ENCODE measurements at regions not wholly inside any gene's neighbourhood (a gene's known extent, or its start where the extent isn't known, plus 50 kb on each side); places are given as distances from the start of the nearest gene placed in this dataset.
"Not testable (repeated sequence)": the region's sequence is repeated elsewhere in the genome, so short reads cannot be mapped to it uniquely, and the experiment has no call there.

DNA sequence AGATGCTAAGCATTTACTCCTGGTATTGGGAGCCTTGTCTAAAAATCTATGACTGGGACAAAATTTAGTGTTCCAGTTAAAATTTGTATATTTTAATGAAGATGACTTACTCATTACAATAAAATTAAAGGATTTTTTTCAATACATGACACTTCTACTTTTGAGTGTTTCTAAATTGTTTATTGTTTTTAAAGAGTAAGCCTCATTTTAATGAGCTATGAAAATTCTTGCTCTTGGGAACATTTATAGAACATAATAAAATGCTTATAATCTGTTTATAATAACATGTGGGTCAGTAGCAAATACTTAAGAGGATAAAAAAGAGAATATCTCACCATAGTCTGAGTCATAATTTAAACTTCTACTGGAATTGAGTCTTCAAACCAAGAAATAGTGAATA lies 149.5 kb downstream of the PLCE1 start:
- Mint-ChIP-seq H3K9me3 (no peaks in the 10 kb centered on the region), H3K27me3 (no peaks in the 10 kb centered on the region), H3K27ac (no peak overlapping the region), H3K4me1 (ENCODE audit: low read depth) (no peaks in the 10 kb centered on the region), H3K4me3 (no peak overlapping the region), H3K36me3 (no peaks in the 10 kb centered on the region)
- POLR2A ChIA-PET, result no interaction called here
- intact Hi-C loops (cut with micrococcal nuclease), result no loop called here
- CTCF ChIA-PET, result no interaction called here
- no peak for DNase-seq

DNA sequence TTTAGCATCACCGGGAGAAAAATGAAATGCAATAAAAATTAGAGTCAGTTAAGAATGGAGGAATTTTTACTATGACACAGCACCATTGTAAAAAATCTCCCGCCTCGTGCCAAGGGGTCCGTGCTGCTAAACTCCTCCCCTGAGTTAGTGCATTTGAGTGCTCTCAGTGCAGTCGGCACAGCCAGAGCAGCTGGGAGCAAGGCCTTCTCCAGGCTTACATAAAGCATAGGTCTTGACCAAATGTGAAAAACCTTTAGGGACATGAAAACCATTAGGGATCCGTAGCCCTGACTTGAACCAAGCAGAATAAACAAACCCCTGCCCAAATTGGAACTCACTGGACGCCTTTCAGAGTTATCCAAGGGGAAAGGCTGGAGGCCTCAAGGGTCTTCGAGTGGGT lies 152.6 kb downstream of the PLCE1 start:
- no peaks in the 10 kb centered on the region for H3K27me3 Mint-ChIP-seq
- ChIA-PET POLR2A (no interaction called here), CTCF (no interaction called here)
- no peaks in the 10 kb centered on the region for H3K9me3 Mint-ChIP-seq
- H3K4me1 Mint-ChIP-seq (ENCODE audit: low read depth), result no peaks in the 10 kb centered on the region
- intact Hi-C loops (cut with micrococcal nuclease), result no loop called here
- no peak overlapping the region for H3K27ac Mint-ChIP-seq
- H3K36me3 Mint-ChIP-seq, result no peaks in the 10 kb centered on the region
- no peak for DNase-seq
- H3K4me3 Mint-ChIP-seq, result no peak overlapping the region

DNA sequence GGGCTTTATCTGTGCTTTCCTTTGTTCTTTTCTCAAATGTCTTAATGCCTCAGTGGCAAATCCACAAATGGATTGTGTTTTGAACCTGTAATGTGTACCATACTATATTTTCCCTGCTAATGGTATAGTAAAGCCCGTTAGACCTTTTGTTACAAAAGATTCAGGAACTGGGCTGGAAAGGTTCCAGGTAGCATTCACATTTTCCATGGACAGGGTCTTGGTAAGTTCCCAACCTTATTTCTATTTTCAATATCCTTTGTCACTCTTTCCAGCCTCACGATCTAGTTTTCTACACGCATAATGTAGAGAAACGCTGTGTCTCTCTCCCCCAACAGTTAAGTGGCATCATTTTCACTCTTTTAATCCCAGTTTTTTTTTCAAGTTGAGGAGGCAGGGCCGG lies 153.0 kb downstream of the PLCE1 start:
- intact Hi-C loops (cut with micrococcal nuclease), result no loop called here
- DNase-seq, result no peak
- Mint-ChIP-seq H3K36me3 (no peaks in the 10 kb centered on the region), H3K9me3 (no peaks in the 10 kb centered on the region), H3K4me1 (ENCODE audit: low read depth) (no peaks in the 10 kb centered on the region), H3K27ac (no peak overlapping the region), H3K4me3 (no peak overlapping the region), H3K27me3 (no peaks in the 10 kb centered on the region)
- CTCF ChIA-PET, result no interaction called here
- POLR2A ChIA-PET, result no interaction called here

- ChIA-PET POLR2A (no interaction called here), CTCF (no interaction called here)
- no peak for DNase-seq
- intact Hi-C loops (cut with micrococcal nuclease), result no loop called here
- Mint-ChIP-seq H3K27me3 (no peaks in the 10 kb centered on the region), H3K36me3 (no peaks in the 10 kb centered on the region), H3K4me3 (no peak overlapping the region), H3K4me1 (ENCODE audit: low read depth) (no peaks in the 10 kb centered on the region), H3K9me3 (no peaks in the 10 kb centered on the region), H3K27ac (no peak overlapping the region)
These were observed 156.0 kb downstream of the PLCE1 start for GRCh38 chr10:94149702-94150101.

DNA sequence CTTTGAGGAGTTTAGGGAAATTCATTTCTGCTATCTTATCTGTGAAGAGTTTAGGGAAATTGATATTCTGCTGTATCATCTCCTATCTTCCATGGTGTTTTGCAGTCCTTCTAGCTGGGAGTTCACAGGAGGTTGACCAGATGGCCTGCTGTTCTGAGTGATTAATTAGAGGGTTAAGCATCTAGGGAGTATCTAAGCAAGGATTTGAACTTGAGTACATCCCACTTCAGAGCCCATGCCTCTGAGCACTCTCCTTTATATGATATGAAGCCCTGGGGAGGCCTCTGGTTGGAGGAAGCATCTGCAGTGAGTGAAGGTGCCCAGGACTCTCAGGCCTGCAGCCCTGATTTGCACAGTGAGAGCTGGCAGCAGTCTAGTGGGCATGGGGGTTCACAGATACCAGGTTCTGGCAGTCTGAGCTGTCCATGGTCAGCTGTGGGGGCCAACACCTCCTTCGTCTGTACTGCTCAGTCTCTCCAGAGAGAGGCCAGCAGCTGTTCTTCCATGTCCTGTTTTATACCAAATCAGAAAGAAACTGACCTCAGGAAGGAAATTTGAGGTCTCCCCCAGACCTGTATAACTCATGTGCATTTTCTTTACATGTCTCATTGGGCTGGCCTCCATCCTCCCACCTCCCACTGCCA lies 156.9 kb downstream of the PLCE1 start:
- POLR2A ChIA-PET, result no interaction called here
- intact Hi-C loops (cut with micrococcal nuclease), result no loop called here
- H3K4me1 Mint-ChIP-seq (ENCODE audit: low read depth), result no peaks in the 10 kb centered on the region

GRCh38 chr10:94155722-94156271 lies 162.1 kb downstream of the PLCE1 start:
- CTCF ChIA-PET, result no interaction called here

More for the DNA sequence above, 156.9 kb downstream of the PLCE1 start:
- H3K9me3 Mint-ChIP-seq, result no peaks in the 10 kb centered on the region
- CTCF ChIA-PET, result no interaction called here
- no peak overlapping the region for H3K4me3 Mint-ChIP-seq
- no peaks in the 10 kb centered on the region for H3K36me3 Mint-ChIP-seq
- no peak overlapping the region for H3K27ac Mint-ChIP-seq
- no peaks in the 10 kb centered on the region for H3K27me3 Mint-ChIP-seq
- DNase-seq, result no peak

GRCh38 chr10:94156453-94156852 lies 162.7 kb downstream of the PLCE1 start:
- no peak overlapping the region for H3K4me3 Mint-ChIP-seq

More at GRCh38 chr10:94155722-94156271, 162.1 kb downstream of the PLCE1 start:
- no peaks in the 10 kb centered on the region for H3K4me1 Mint-ChIP-seq (ENCODE audit: low read depth)
- no peak for DNase-seq
- no peaks in the 10 kb centered on the region for H3K36me3 Mint-ChIP-seq
- POLR2A ChIA-PET, result no interaction called here
- H3K27ac Mint-ChIP-seq, result no peak overlapping the region
- H3K4me3 Mint-ChIP-seq, result no peak overlapping the region
- intact Hi-C loops (cut with micrococcal nuclease), result no loop called here
- H3K9me3 Mint-ChIP-seq, result no peaks in the 10 kb centered on the region
- no peaks in the 10 kb centered on the region for H3K27me3 Mint-ChIP-seq

DNA sequence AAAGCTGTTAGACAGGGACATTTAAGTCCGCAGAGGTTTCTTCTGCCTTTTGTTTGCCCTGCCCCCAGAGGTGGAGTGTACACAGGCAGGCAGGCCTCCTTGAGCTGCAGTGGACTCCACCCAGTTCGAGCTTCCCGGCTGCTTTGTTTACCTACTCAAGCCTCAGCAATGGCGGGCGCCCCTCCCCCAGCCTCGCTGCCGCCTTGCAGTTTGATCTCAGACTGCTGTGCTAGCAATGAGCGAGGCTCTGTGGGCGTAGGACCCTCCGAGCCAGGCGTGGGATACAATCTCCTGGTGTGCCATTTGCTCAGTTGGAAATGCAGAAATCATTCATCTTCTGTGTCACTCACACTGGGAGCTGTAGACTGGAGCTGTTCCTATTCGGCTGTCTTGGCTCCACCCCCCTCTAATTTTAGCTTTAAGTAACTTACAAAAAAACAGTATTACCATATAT lies 171.5 kb downstream of the PLCE1 start:
- H3K36me3 Mint-ChIP-seq; H3K27ac Mint-ChIP-seq; H3K9me3 Mint-ChIP-seq; H3K4me1 Mint-ChIP-seq (ENCODE audit: low read depth); H3K4me3 Mint-ChIP-seq; intact Hi-C loops (cut with micrococcal nuclease); POLR2A ChIA-PET; DNase-seq; H3K27me3 Mint-ChIP-seq: not testable (repeated sequence)
- CTCF ChIA-PET, result interaction anchor here (0.6 kb wide), 1 partner anchor 140 kb away, joined by 5 read pairs; no protein-coding TSS in a partner anchor

More at GRCh38 chr10:94156453-94156852, 162.7 kb downstream of the PLCE1 start:
- no peaks in the 10 kb centered on the region for H3K4me1 Mint-ChIP-seq (ENCODE audit: low read depth)
- H3K9me3 Mint-ChIP-seq, result peaks cover 4% of the 10 kb centered on the region
- H3K27me3 Mint-ChIP-seq, result no peaks in the 10 kb centered on the region
- no peak for DNase-seq
- POLR2A ChIA-PET, result no interaction called here
- no peak overlapping the region for H3K27ac Mint-ChIP-seq
- CTCF ChIA-PET, result no interaction called here
- intact Hi-C loops (cut with micrococcal nuclease), result no loop called here
- H3K36me3 Mint-ChIP-seq, result no peaks in the 10 kb centered on the region

DNA sequence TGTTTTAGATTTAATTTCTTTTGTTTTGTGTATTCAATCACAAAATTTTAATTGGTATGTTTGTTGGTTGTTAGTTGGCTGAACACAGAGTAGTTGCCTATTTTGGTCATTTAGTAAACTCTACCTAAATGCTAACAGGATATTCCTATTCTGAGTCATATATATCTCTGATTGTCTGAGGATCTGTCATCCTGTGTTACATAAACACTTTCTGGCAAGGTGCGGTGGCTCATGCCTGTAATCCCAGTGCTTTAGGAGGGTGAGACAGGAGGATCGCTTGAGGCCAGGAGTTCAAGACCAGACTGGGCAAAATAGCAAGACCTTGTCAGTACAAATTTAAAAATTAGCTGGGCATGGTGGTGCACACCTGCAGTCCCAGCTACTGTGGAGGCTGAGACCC lies 178.6 kb downstream of the PLCE1 start:
- DNase-seq, result no peak
- ChIA-PET CTCF (no interaction called here), POLR2A (no interaction called here)
- Mint-ChIP-seq H3K4me3 (no peak overlapping the region), H3K27me3 (peaks cover 10% of the 10 kb centered on the region), H3K27ac (no peak overlapping the region), H3K9me3 (no peaks in the 10 kb centered on the region), H3K36me3 (no peaks in the 10 kb centered on the region), H3K4me1 (ENCODE audit: low read depth) (no peaks in the 10 kb centered on the region)
- intact Hi-C loops (cut with micrococcal nuclease), result no loop called here

- no peak overlapping the region for H3K27ac Mint-ChIP-seq
- intact Hi-C loops (cut with micrococcal nuclease), result no loop called here
- H3K9me3 Mint-ChIP-seq, result no peaks in the 10 kb centered on the region
- DNase-seq, result no peak
- H3K36me3 Mint-ChIP-seq, result no peaks in the 10 kb centered on the region
- no peaks in the 10 kb centered on the region for H3K4me1 Mint-ChIP-seq (ENCODE audit: low read depth)
- no peak overlapping the region for H3K4me3 Mint-ChIP-seq
- H3K27me3 Mint-ChIP-seq, result peaks cover 10% of the 10 kb centered on the region
- ChIA-PET POLR2A (no interaction called here), CTCF (no interaction called here)
These were observed 179.9 kb downstream of the PLCE1 start for GRCh38 chr10:94173594-94173993.

GRCh38 chr10:94174838-94175237 lies 181.1 kb downstream of the PLCE1 start:
- DNase-seq, result no peak
- Mint-ChIP-seq H3K27ac (no peak overlapping the region), H3K4me1 (ENCODE audit: low read depth) (no peaks in the 10 kb centered on the region), H3K4me3 (no peak overlapping the region), H3K27me3 (peaks cover 10% of the 10 kb centered on the region), H3K9me3 (no peaks in the 10 kb centered on the region), H3K36me3 (no peaks in the 10 kb centered on the region)
- ChIA-PET CTCF (no interaction called here), POLR2A (no interaction called here)
- intact Hi-C loops (cut with micrococcal nuclease), result no loop called here

DNA sequence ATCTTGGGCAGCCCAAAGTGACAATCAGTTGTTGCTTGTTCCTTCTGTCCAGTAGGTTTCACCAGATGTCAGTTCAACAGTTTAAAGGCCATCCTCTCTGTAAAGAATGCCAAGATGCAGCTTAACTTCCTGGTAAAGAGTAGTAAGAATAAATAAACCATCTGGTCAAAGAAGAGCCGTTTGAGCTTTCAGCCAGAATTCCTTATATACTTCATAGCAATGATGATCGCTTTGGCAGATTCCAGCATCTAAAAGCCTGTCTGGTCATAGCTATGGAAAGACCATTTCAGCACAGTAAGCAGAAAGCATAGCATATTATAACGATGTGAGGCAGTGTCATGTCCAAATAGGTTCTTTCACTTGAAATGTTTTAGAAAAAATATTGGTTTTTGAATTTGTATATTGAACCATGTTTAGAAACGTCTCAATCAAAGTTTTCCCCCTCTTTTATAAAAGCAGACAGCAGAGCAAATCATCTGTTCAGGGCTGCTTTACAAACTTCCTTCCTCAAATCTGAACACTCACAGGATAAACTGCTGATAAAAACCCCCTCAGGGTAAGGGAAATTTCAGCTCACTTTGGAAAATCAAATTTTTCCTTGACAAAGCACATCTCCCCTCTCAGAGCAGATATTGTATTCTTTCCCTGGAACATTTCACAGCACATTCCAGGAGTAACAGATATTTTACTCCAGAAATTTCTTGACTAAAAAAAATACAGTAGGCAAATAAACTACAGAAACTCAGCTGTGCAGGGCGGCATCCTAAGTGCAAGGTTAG lies 184.1 kb downstream of the NOC3L start:
- Mint-ChIP-seq H3K4me3 (no peak overlapping the region), H3K9me3 (no peaks in the 10 kb centered on the region), H3K27me3 (peaks cover 6% of the 10 kb centered on the region), H3K27ac (no peak overlapping the region), H3K36me3 (no peaks in the 10 kb centered on the region), H3K4me1 (ENCODE audit: low read depth) (peaks cover 4% of the 10 kb centered on the region)
- ChIA-PET POLR2A (no interaction called here), CTCF (interaction anchor here (0.6 kb wide), 1 partner anchor 364 kb away, joined by 3 read pairs; no protein-coding TSS in a partner anchor)
- intact Hi-C loops (cut with micrococcal nuclease), result no loop called here
- no peak for DNase-seq

DNA sequence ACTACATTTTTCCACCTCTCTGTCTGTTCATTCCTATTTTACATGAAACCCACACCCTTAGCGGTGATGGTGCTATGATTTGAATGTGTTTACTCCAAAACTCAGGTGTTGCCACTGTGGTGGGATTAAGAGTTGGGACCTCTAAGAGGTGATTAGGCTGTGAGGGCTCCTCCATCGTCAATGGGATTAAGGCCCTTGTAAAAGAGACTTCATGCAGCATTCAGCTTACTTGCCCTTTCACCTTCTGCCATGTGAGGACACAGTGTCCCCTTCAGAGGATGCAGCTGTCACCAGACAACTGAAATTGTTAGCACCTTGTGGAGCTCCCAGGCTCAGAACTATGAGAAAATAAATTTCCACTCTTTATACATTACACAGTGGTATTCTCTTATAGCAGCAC lies 182.2 kb downstream of the NOC3L start:
- peaks cover 6% of the 10 kb centered on the region for H3K27me3 Mint-ChIP-seq
- H3K9me3 Mint-ChIP-seq, result no peaks in the 10 kb centered on the region
- no peak overlapping the region for H3K27ac Mint-ChIP-seq
- ChIA-PET CTCF (no interaction called here), POLR2A (no interaction called here)
- intact Hi-C loops (cut with micrococcal nuclease), result no loop called here
- no peak for DNase-seq
- no peaks in the 10 kb centered on the region for H3K36me3 Mint-ChIP-seq
- H3K4me3 Mint-ChIP-seq, result no peak overlapping the region
- peaks cover 9% of the 10 kb centered on the region for H3K4me1 Mint-ChIP-seq (ENCODE audit: low read depth)

Measured in activated CD4-positive, alpha-beta memory T cell treated with anti-CD3 and anti-CD28 coated beads for 36 hours (primary cell).